RPMI7951 (cell line): ENCODE measurements at regions not wholly inside any gene's neighbourhood (a gene's known extent, or its start where the extent isn't known, plus 50 kb on each side); places are given as distances from the start of the nearest gene placed in this dataset.
"Not testable (repeated sequence)": the region's sequence is repeated elsewhere in the genome, so short reads cannot be mapped to it uniquely, and the experiment has no call there.

Source experiments
- DNase-seq: peaks from one replicate; pipeline ENCODE4 v3.0.0-alpha.2; 2012; ENCODE audit warnings: low read depth

- DNase-seq = no peak
Measured at GRCh38 chr15:61403884-61404283, 174.8 kb upstream of the RORA start.

GRCh38 chr15:61401903-61402698 lies 173.0 kb upstream of the RORA start:
- DNase-seq = no peak

DNA sequence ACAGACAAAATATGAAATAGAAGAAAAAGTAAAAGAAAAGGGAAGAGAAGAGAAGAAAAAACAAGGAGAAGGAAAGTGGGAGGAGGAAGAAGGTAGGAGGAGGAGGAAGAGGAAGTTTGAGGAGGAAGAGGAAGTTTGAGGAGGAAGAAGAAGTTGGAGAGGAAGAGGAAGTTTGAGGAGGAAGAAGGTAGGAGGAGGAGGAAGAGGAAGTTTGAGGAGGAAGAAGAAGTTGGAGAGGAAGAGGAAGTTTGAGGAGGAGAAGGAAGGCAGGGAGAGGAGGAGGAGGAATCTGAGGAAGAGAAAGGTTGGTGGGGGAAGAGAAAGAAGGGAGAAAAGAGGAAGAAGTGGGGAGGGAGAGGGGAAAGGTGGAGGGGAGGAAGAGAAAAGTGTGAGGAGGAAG lies 169.2 kb upstream of the RORA start:
- DNase-seq = no peak

GRCh38 chr15:61396235-61396919 lies 167.3 kb upstream of the RORA start:
- no peak for DNase-seq

- peak; percentile 5 for DNase-seq
Measured at GRCh38 chr15:61393949-61394348, 164.8 kb upstream of the RORA start.

DNA sequence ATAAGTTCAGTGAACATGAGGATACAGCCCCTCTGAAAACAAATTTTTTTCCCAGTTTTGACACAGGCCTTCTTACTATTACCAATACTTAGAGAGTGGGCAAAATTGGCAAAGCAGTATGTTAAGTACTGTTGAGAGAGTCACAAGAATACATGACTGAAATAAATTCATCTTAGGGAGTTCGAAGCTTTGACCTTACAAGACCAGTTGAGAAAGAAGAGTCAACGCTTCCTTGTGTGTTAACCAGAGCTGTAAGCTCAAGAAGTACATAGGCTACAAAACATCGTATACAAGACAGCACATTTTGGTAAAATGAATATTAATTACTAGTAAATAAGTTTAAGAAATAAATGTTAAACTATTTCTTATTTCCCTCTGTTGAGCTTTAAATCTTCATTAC lies 164.4 kb upstream of the RORA start:
- DNase-seq = no peak

- DNase-seq = no peak
Measured at GRCh38 chr15:61390138-61390537, 161.0 kb upstream of the RORA start.

DNA sequence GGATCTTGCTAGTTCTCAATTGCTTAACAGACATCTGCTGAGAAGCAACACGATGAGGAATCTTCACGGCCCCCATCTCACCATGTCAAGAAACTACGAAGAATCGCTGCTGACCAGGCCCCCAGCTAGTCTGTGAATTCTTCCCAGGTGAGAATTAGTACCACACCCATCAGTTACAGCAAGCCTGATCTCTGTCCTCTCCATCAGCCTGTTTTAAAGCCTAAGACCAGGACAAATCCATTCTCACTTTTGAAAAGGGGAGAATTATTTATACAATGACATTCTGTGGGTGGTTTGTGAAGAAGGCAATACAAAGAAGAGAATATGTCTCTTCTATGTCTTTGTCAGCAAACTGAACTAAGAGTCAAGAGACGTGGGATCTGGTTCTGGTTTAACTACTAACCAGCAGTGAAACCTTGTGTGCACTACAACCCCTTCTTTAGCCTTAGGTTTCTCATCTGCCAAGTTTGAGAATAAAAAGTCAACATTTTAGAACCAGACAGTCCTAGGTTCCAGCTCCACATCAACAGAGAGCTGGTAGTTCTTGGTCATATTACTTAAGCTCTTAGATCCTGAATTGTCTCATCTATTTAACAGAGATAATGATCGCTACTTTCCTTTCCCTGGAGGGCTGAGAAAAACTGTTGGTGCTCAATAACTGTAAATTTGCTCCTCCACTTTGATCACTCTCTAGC lies 160.4 kb upstream of the RORA start:
- no peak for DNase-seq

GRCh38 chr15:61387675-61388074 lies 158.6 kb upstream of the RORA start:
- no peak for DNase-seq

DNA sequence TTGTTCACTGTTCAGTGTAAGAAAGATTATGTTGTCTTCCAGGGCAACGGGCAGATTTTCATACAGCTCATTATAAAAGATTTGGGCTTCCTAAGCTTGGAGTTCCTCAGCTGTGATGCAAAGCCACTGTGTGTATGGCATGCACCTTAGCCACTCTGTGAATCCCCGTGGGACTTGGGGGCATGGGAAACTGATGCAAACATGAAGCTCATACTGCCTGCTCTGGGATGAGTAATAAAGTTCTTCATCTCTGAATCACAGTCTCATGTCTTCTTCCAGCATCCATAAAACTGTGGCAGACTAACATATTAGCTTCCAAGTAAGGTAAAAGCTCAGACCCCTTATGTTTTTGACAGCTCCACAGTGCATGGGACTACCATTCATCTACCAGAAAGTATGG lies 154.3 kb upstream of the RORA start:
- DNase-seq = peak; percentile 28

- no peak for DNase-seq
Measured at GRCh38 chr15:61382927-61383326, 153.8 kb upstream of the RORA start.

- DNase-seq = no peak
Measured at GRCh38 chr15:61381501-61381900, 152.4 kb upstream of the RORA start.

- DNase-seq = no peak
Measured at GRCh38 chr15:61380270-61380669, 151.2 kb upstream of the RORA start.

DNA sequence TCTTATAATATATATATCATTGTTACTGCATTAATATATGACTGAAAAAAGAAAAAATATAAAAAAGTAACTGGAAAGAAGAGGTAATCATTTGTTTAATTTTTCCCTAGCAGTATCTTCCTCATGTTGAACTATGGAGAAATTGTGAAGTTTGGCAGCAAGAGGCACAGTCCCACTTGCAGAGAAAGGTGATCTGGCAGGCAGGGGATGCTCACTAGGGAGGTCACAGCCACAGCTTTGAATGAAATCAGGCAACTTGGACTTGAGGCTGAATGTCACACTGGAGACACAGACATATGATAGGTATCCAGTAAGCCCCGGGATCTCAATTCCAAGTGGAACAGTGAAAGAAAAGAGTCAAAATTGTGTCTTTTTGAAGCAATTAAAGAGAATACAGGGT lies 149.9 kb upstream of the RORA start:
- DNase-seq = no peak

GRCh38 chr15:61376961-61377360 lies 147.9 kb upstream of the RORA start:
- no peak for DNase-seq

DNA sequence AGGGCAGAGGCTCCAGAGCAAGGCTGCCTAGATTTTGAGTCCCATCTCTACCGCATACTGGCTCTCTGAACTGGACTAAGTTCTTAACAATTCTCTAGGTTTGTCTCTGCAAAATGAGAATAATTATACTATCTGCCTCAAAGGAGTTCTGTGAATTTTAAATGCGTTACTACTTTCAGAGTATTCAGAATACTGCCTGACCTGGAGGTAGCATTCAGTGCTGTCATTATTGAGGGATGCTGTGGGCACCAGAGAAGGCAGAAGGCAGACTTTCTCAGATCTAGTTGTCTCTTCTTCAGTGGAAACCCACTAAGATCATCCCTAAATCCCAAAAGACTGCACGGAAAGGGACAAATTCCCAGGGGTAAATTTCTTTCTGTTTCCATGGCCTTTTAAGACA lies 147.4 kb upstream of the RORA start:
- no peak for DNase-seq

- DNase-seq = no peak
Measured at GRCh38 chr15:61374848-61375247, 145.7 kb upstream of the RORA start.

DNA sequence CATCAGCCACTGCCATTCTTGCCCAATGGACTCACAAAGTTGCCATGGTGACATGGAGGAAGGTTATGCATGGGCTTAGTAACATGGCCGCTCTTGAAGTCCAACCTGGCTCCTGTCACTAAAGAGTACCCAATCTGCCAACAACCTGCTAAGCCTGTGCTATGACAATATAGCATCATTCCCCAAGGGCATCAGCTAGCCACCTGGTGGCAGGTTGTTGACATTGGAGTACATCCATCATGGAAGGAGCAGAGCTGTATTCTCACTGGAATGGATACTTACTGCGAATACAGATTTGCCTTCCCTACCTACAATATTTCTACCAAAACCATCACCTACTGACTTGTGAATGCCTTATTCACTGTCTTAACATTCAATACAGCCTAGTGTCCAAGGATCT lies 138.9 kb upstream of the RORA start:
- DNase-seq = no peak

GRCh38 chr15:61364871-61365270 lies 135.8 kb upstream of the RORA start:
- DNase-seq = no peak

GRCh38 chr15:61362912-61363311 lies 133.8 kb upstream of the RORA start:
- not testable (repeated sequence) for DNase-seq

GRCh38 chr15:61344293-61344692 lies 115.2 kb upstream of the RORA start:
- DNase-seq = no peak

GRCh38 chr15:61342390-61342789 lies 113.3 kb upstream of the RORA start:
- DNase-seq = no peak

GRCh38 chr15:61339516-61339915 lies 110.4 kb upstream of the RORA start:
- no peak for DNase-seq
